ENCODE measurements at regions not wholly inside any gene's neighbourhood (a gene's known extent, or its start where the extent isn't known, plus 50 kb on each side); places are given as distances from the start of the nearest gene placed in this dataset.

- TF ChIP-seq CTCF (conservative IDR thresholded peaks at IDR 0.05 in 1 of 2, IDR thresholded peaks at IDR 0.05 in 1 of 2; ENCODE audit: extremely low read depth in 1 of 2, insufficient read depth in 1 of 2, low read depth in 1 of 2, low read length in 2 of 2) (peak in 1 of 2 donors; percentile 16), EZH2 (IDR thresholded peaks at IDR 0.05; ENCODE audit: borderline replicate concordance, low read length) (no peak)
These were observed 57.4 kb upstream of the GLI2 start for GRCh38 chr2:120678251-120678650.
